ENCODE measurements at regions not wholly inside any gene's neighbourhood (a gene's known extent, or its start where the extent isn't known, plus 50 kb on each side); places are given as distances from the start of the nearest gene placed in this dataset.

GRCh38 chr12:23340351-23340750 lies 609.1 kb downstream of the SOX5 start:
- H3K4me2 ChIP-seq (ENCODE audit: low read length), result no peak overlapping the region
- DNase-seq, result no peak
- no peak overlapping the region for H2AK5ac ChIP-seq (ENCODE audit: low read length)
- no CpG with 5 or more reads among the region's 1 CpG for WGBS (ENCODE audit: extremely low coverage, insufficient coverage, low lambda C conversion rate)
- H3K4ac ChIP-seq (ENCODE audit: low read depth, low read length), result no peak overlapping the region
- no peaks in the 10 kb centered on the region for H3K4me1 ChIP-seq (ENCODE audit: control insufficient read depth, low read depth, low read length)
- H4K5ac ChIP-seq (ENCODE audit: low read length), result no peak overlapping the region
- no peak overlapping the region for H3K23ac ChIP-seq (ENCODE audit: low read length)
- no peak overlapping the region for H3K9ac ChIP-seq (ENCODE audit: low read length)
- no peak overlapping the region for H3K4me3 ChIP-seq (ENCODE audit: low read length)
- H4K8ac ChIP-seq (ENCODE audit: low read depth, low read length), result no peak overlapping the region
- H2BK15ac ChIP-seq (replicated peaks; ENCODE audit: low read depth), result no peak overlapping the region
- H2BK120ac ChIP-seq (ENCODE audit: low read depth, low read length), result no peak overlapping the region
- H3K27me3 ChIP-seq (ENCODE audit: insufficient read depth, low read length, poor library complexity), result no peaks in the 10 kb centered on the region
- no peak overlapping the region for H3K27ac ChIP-seq (ENCODE audit: low read depth, low read length)
- no peak overlapping the region for H2BK5ac ChIP-seq (ENCODE audit: low read length)
- no peak overlapping the region for H3K56ac ChIP-seq (ENCODE audit: low read length)
- H3K36me3 ChIP-seq (ENCODE audit: control insufficient read depth, insufficient read depth, low read length), result no peaks in the 10 kb centered on the region
- no peaks in the 10 kb centered on the region for H3K79me1 ChIP-seq (ENCODE audit: low read length)
- no peaks in the 10 kb centered on the region for H3K79me2 ChIP-seq (ENCODE audit: control insufficient read depth, insufficient read depth, low read length)
- no peak overlapping the region for H3K18ac ChIP-seq (ENCODE audit: low read length)

GRCh38 chr12:23342407-23342806 lies 607.1 kb downstream of the SOX5 start:
- Histone ChIP-seq H3K27ac (ENCODE audit: low read depth, low read length) (no peak overlapping the region), H3K36me3 (ENCODE audit: control insufficient read depth, insufficient read depth, low read length) (no peaks in the 10 kb centered on the region), H3K79me1 (ENCODE audit: low read length) (no peaks in the 10 kb centered on the region), H3K4me3 (ENCODE audit: low read length) (no peak overlapping the region), H3K9ac (ENCODE audit: low read length) (no peak overlapping the region), H3K27me3 (ENCODE audit: insufficient read depth, low read length, poor library complexity) (no peaks in the 10 kb centered on the region), H4K5ac (ENCODE audit: low read length) (no peak overlapping the region), H3K4me1 (ENCODE audit: control insufficient read depth, low read depth, low read length) (no peaks in the 10 kb centered on the region), H3K4me2 (ENCODE audit: low read length) (no peak overlapping the region), H2AK5ac (ENCODE audit: low read length) (no peak overlapping the region), H2BK5ac (ENCODE audit: low read length) (no peak overlapping the region), H2BK120ac (ENCODE audit: low read depth, low read length) (no peak overlapping the region), H2BK15ac (replicated peaks; ENCODE audit: low read depth) (no peak overlapping the region), H3K79me2 (ENCODE audit: control insufficient read depth, insufficient read depth, low read length) (no peaks in the 10 kb centered on the region), H3K18ac (ENCODE audit: low read length) (no peak overlapping the region), H4K8ac (ENCODE audit: low read depth, low read length) (no peak overlapping the region), H3K23ac (ENCODE audit: low read length) (no peak overlapping the region), H3K4ac (ENCODE audit: low read depth, low read length) (no peak overlapping the region), H3K56ac (ENCODE audit: low read length) (no peak overlapping the region)
- no CpG with 5 or more reads among the region's 1 CpG for WGBS (ENCODE audit: extremely low coverage, insufficient coverage, low lambda C conversion rate)
- no peak for DNase-seq

GRCh38 chr12:23349564-23349963 lies 599.9 kb downstream of the SOX5 start:
- H3K4ac ChIP-seq (ENCODE audit: low read depth, low read length), result no peak overlapping the region
- H3K79me1 ChIP-seq (ENCODE audit: low read length), result no peaks in the 10 kb centered on the region
- H2BK5ac ChIP-seq (ENCODE audit: low read length), result no peak overlapping the region
- no peak overlapping the region for H2BK15ac ChIP-seq (replicated peaks; ENCODE audit: low read depth)
- WGBS (ENCODE audit: extremely low coverage, insufficient coverage, low lambda C conversion rate), result no CpG with 5 or more reads among the region's 3 CpGs
- H4K8ac ChIP-seq (ENCODE audit: low read depth, low read length), result no peak overlapping the region
- no peak overlapping the region for H3K27ac ChIP-seq (ENCODE audit: low read depth, low read length)
- no peak for DNase-seq
- no peak overlapping the region for H2BK120ac ChIP-seq (ENCODE audit: low read depth, low read length)
- no peaks in the 10 kb centered on the region for H3K36me3 ChIP-seq (ENCODE audit: control insufficient read depth, insufficient read depth, low read length)
- H3K79me2 ChIP-seq (ENCODE audit: control insufficient read depth, insufficient read depth, low read length), result no peaks in the 10 kb centered on the region
- H3K4me1 ChIP-seq (ENCODE audit: control insufficient read depth, low read depth, low read length), result no peaks in the 10 kb centered on the region
- no peak overlapping the region for H3K4me3 ChIP-seq (ENCODE audit: low read length)
- H2AK5ac ChIP-seq (ENCODE audit: low read length), result no peak overlapping the region
- H3K9ac ChIP-seq (ENCODE audit: low read length), result no peak overlapping the region
- no peak overlapping the region for H3K18ac ChIP-seq (ENCODE audit: low read length)
- no peak overlapping the region for H3K56ac ChIP-seq (ENCODE audit: low read length)
- H3K27me3 ChIP-seq (ENCODE audit: insufficient read depth, low read length, poor library complexity), result no peaks in the 10 kb centered on the region
- H3K23ac ChIP-seq (ENCODE audit: low read length), result no peak overlapping the region
- no peak overlapping the region for H3K4me2 ChIP-seq (ENCODE audit: low read length)
- no peak overlapping the region for H4K5ac ChIP-seq (ENCODE audit: low read length)

- H4K8ac ChIP-seq (ENCODE audit: low read depth, low read length), result no peak overlapping the region
- H4K5ac ChIP-seq (ENCODE audit: low read length), result no peak overlapping the region
- no peak overlapping the region for H2BK120ac ChIP-seq (ENCODE audit: low read depth, low read length)
- no peaks in the 10 kb centered on the region for H3K36me3 ChIP-seq (ENCODE audit: control insufficient read depth, insufficient read depth, low read length)
- no peak overlapping the region for H3K27ac ChIP-seq (ENCODE audit: low read depth, low read length)
- WGBS (ENCODE audit: extremely low coverage, insufficient coverage, low lambda C conversion rate), result no CpG with 5 or more reads among the region's 2 CpGs
- H3K4me2 ChIP-seq (ENCODE audit: low read length), result no peak overlapping the region
- no peak overlapping the region for H2BK15ac ChIP-seq (replicated peaks; ENCODE audit: low read depth)
- H2BK5ac ChIP-seq (ENCODE audit: low read length), result no peak overlapping the region
- no peaks in the 10 kb centered on the region for H3K79me2 ChIP-seq (ENCODE audit: control insufficient read depth, insufficient read depth, low read length)
- no peaks in the 10 kb centered on the region for H3K79me1 ChIP-seq (ENCODE audit: low read length)
- H3K18ac ChIP-seq (ENCODE audit: low read length), result no peak overlapping the region
- no peak overlapping the region for H3K9ac ChIP-seq (ENCODE audit: low read length)
- no peak overlapping the region for H3K23ac ChIP-seq (ENCODE audit: low read length)
- DNase-seq, result no peak
- H3K4me1 ChIP-seq (ENCODE audit: control insufficient read depth, low read depth, low read length), result no peaks in the 10 kb centered on the region
- no peak overlapping the region for H2AK5ac ChIP-seq (ENCODE audit: low read length)
- no peak overlapping the region for H3K56ac ChIP-seq (ENCODE audit: low read length)
- H3K4ac ChIP-seq (ENCODE audit: low read depth, low read length), result no peak overlapping the region
- no peaks in the 10 kb centered on the region for H3K27me3 ChIP-seq (ENCODE audit: insufficient read depth, low read length, poor library complexity)
- no peak overlapping the region for H3K4me3 ChIP-seq (ENCODE audit: low read length)
Measured at GRCh38 chr12:23350808-23351207, 598.7 kb downstream of the SOX5 start.

GRCh38 chr12:23352670-23353069 lies 596.8 kb downstream of the SOX5 start:
- Histone ChIP-seq H2BK120ac (ENCODE audit: low read depth, low read length) (no peak overlapping the region), H3K9ac (ENCODE audit: low read length) (no peak overlapping the region), H3K56ac (ENCODE audit: low read length) (no peak overlapping the region), H3K27me3 (ENCODE audit: insufficient read depth, low read length, poor library complexity) (no peaks in the 10 kb centered on the region), H3K36me3 (ENCODE audit: control insufficient read depth, insufficient read depth, low read length) (no peaks in the 10 kb centered on the region), H3K18ac (ENCODE audit: low read length) (no peak overlapping the region), H2AK5ac (ENCODE audit: low read length) (no peak overlapping the region), H2BK15ac (replicated peaks; ENCODE audit: low read depth) (no peak overlapping the region), H2BK5ac (ENCODE audit: low read length) (no peak overlapping the region), H3K27ac (ENCODE audit: low read depth, low read length) (no peak overlapping the region), H3K23ac (ENCODE audit: low read length) (no peak overlapping the region), H3K79me1 (ENCODE audit: low read length) (no peaks in the 10 kb centered on the region), H3K4me2 (ENCODE audit: low read length) (no peak overlapping the region), H3K4me1 (ENCODE audit: control insufficient read depth, low read depth, low read length) (no peaks in the 10 kb centered on the region), H3K79me2 (ENCODE audit: control insufficient read depth, insufficient read depth, low read length) (no peaks in the 10 kb centered on the region), H3K4me3 (ENCODE audit: low read length) (no peak overlapping the region), H4K8ac (ENCODE audit: low read depth, low read length) (no peak overlapping the region), H4K5ac (ENCODE audit: low read length) (no peak overlapping the region), H3K4ac (ENCODE audit: low read depth, low read length) (no peak overlapping the region)
- no peak for DNase-seq
- 100% methylated on average over 1 of the region's 2 CpGs for WGBS (ENCODE audit: extremely low coverage, insufficient coverage, low lambda C conversion rate)

- no peak overlapping the region for H2AK5ac ChIP-seq (ENCODE audit: low read length)
- H3K4me2 ChIP-seq (ENCODE audit: low read length), result no peak overlapping the region
- no peak overlapping the region for H3K4ac ChIP-seq (ENCODE audit: low read depth, low read length)
- H4K8ac ChIP-seq (ENCODE audit: low read depth, low read length), result no peak overlapping the region
- H3K79me1 ChIP-seq (ENCODE audit: low read length), result no peaks in the 10 kb centered on the region
- no peak overlapping the region for H2BK120ac ChIP-seq (ENCODE audit: low read depth, low read length)
- no peaks in the 10 kb centered on the region for H3K4me1 ChIP-seq (ENCODE audit: control insufficient read depth, low read depth, low read length)
- no CpG with 5 or more reads among the region's 1 CpG for WGBS (ENCODE audit: extremely low coverage, insufficient coverage, low lambda C conversion rate)
- no peak overlapping the region for H4K5ac ChIP-seq (ENCODE audit: low read length)
- no peak overlapping the region for H2BK5ac ChIP-seq (ENCODE audit: low read length)
- no peaks in the 10 kb centered on the region for H3K79me2 ChIP-seq (ENCODE audit: control insufficient read depth, insufficient read depth, low read length)
- H3K27me3 ChIP-seq (ENCODE audit: insufficient read depth, low read length, poor library complexity), result no peaks in the 10 kb centered on the region
- no peak overlapping the region for H3K9ac ChIP-seq (ENCODE audit: low read length)
- H3K23ac ChIP-seq (ENCODE audit: low read length), result no peak overlapping the region
- no peak overlapping the region for H2BK15ac ChIP-seq (replicated peaks; ENCODE audit: low read depth)
- H3K36me3 ChIP-seq (ENCODE audit: control insufficient read depth, insufficient read depth, low read length), result no peaks in the 10 kb centered on the region
- no peak overlapping the region for H3K18ac ChIP-seq (ENCODE audit: low read length)
- DNase-seq, result no peak
- H3K56ac ChIP-seq (ENCODE audit: low read length), result no peak overlapping the region
- no peak overlapping the region for H3K27ac ChIP-seq (ENCODE audit: low read depth, low read length)
- H3K4me3 ChIP-seq (ENCODE audit: low read length), result no peak overlapping the region
Measured at GRCh38 chr12:23354800-23355199, 594.7 kb downstream of the SOX5 start.

Data from mesendoderm (in vitro differentiated cells).